NCI-H2227 treated with DMSO at 0.1 percent for 48 hours (cell line): ENCODE measurements at regions not wholly inside any gene's neighbourhood (a gene's known extent, or its start where the extent isn't known, plus 50 kb on each side); places are given as distances from the start of the nearest gene placed in this dataset.
"Not testable (repeated sequence)": the region's sequence is repeated elsewhere in the genome, so short reads cannot be mapped to it uniquely, and the experiment has no call there.

ENCODE experiments used
- DNase-seq: peaks from one replicate; lab custom pipeline; 2025; lab: John Stamatoyannopoulos, UW

GRCh38 chr2:239552213-239552926, 151.6 kb upstream of the HDAC4 start:
- DNase-seq = no peak

- no peak for DNase-seq
Observed at GRCh38 chr2:239551206-239551605, 150.4 kb upstream of the HDAC4 start.

- no peak for DNase-seq
Observed at GRCh38 chr2:239550357-239550756, 149.5 kb upstream of the HDAC4 start.

- no peak for DNase-seq
Observed at GRCh38 chr2:239549711-239550255, 149.0 kb upstream of the HDAC4 start.

GRCh38 chr2:239548965-239549595, 148.3 kb upstream of the HDAC4 start:
- DNase-seq = no peak

- no peak for DNase-seq
Observed at GRCh38 chr2:239548451-239548871, 147.6 kb upstream of the HDAC4 start.

- not testable (repeated sequence) for DNase-seq
Observed at GRCh38 chr2:239547140-239547539, 146.3 kb upstream of the HDAC4 start.

- no peak for DNase-seq
Observed at GRCh38 chr2:239546541-239546940, 145.7 kb upstream of the HDAC4 start.

- no peak for DNase-seq
Observed at GRCh38 chr2:239545741-239546392, 145.0 kb upstream of the HDAC4 start.

- DNase-seq = no peak
Observed at GRCh38 chr2:239544918-239545465, 144.2 kb upstream of the HDAC4 start.

- DNase-seq = no peak
Observed at GRCh38 chr2:239544143-239544917, 143.5 kb upstream of the HDAC4 start.

GRCh38 chr2:239543702-239544101, 142.9 kb upstream of the HDAC4 start:
- DNase-seq = no peak

- no peak for DNase-seq
Observed at GRCh38 chr2:239540174-239540573, 139.4 kb upstream of the HDAC4 start.

- no peak for DNase-seq
Observed at GRCh38 chr2:239539776-239540100, 138.9 kb upstream of the HDAC4 start.

GRCh38 chr2:239539083-239539775, 138.4 kb upstream of the HDAC4 start:
- DNase-seq = no peak

- DNase-seq = no peak
Observed at GRCh38 chr2:239538357-239539052, 137.7 kb upstream of the HDAC4 start.

- no peak for DNase-seq
Observed at GRCh38 chr2:239537633-239538356, 137.0 kb upstream of the HDAC4 start.

- DNase-seq = no peak
Observed at GRCh38 chr2:239536186-239536585, 135.4 kb upstream of the HDAC4 start.

- no peak for DNase-seq
Observed at GRCh38 chr2:239535413-239536144, 134.8 kb upstream of the HDAC4 start.
